Prostate gland (tissue), 2 donors: ENCODE measurements at regions not wholly inside any gene's neighbourhood (a gene's known extent, or its start where the extent isn't known, plus 50 kb on each side); places are given as distances from the start of the nearest gene placed in this dataset.

ENCODE experiments used
- POLR2A ChIP-seq: fragments of 450-650 bp; IDR thresholded peaks from one replicate; pipeline ENCODE4 v1.6.1; 2016; ENCODE audit warnings: antibody characterized with exemption, mild to moderate bottlenecking
- POLR2AphosphoS5 ChIP-seq: sonication (generic); formaldehyde crosslinking; IDR thresholded peaks from one replicate; pipeline ENCODE4 v1.6.1; 2017; ENCODE audit warnings: antibody characterized with exemption
- TF ChIP-seq, protein P1 (sequence below), 4 experiments: fragments of 200-600 bp in 2 of 4; fragments of 450-650 bp in 2 of 4; sonication (generic) in 2 of 4; IDR thresholded peaks; 1 replicate in 3 of 4; 2 replicates in 1 of 4; pipeline ENCODE4 v1.5.1; 2016 to 2019; ENCODE audit warnings: antibody characterized with exemption in 4 of 4, mild to moderate bottlenecking in 2 of 4, moderate library complexity in 2 of 4

DNA sequence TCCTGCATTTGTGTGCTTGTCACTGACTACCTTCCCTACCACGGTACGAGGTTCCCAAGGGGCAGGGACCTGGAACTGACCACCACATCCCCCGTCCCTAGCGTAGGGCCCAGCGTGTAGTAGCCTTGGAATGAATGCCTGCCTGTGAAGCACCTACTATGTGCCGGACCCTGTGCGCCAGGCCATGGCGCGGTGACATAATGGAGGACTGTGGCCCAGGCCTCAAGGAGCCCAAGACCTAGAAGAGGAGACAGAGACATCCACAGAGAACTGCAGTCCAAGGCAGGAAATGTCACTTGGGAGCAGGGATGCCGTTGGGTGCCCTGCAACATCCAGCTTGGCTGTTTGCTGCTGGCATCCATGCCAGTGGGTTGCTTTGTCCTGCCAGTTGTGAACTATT, 71.9 kb upstream of the SLC6A6 start:
- TF ChIP-seq, protein P1, sequence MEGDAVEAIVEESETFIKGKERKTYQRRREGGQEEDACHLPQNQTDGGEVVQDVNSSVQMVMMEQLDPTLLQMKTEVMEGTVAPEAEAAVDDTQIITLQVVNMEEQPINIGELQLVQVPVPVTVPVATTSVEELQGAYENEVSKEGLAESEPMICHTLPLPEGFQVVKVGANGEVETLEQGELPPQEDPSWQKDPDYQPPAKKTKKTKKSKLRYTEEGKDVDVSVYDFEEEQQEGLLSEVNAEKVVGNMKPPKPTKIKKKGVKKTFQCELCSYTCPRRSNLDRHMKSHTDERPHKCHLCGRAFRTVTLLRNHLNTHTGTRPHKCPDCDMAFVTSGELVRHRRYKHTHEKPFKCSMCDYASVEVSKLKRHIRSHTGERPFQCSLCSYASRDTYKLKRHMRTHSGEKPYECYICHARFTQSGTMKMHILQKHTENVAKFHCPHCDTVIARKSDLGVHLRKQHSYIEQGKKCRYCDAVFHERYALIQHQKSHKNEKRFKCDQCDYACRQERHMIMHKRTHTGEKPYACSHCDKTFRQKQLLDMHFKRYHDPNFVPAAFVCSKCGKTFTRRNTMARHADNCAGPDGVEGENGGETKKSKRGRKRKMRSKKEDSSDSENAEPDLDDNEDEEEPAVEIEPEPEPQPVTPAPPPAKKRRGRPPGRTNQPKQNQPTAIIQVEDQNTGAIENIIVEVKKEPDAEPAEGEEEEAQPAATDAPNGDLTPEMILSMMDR (IDR thresholded peaks at IDR 0.05) = no peak
- TF ChIP-seq POLR2A = no peak
- TF ChIP-seq POLR2AphosphoS5 = no peak
